ENCODE measurements at regions not wholly inside any gene's neighbourhood (a gene's known extent, or its start where the extent isn't known, plus 50 kb on each side); places are given as distances from the start of the nearest gene placed in this dataset.

DNA sequence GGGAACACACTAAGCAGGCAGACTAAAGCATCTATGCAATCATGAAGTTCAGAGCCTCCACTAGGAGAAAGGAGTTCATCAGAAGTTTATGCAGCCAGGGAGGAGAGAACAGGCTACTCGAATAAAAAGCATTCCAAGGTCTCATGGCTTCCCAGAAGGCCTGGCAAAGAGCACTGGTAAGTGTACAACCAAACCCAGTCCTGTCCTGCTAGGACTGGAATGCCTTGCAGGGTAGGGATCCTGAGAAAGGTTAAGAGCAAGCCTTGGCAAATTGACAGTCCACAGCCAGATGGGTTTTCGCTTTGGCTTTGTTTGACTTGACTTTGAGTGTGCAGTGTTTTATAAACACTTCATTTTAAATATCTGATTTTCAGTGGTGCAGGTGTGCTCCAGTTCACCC is 133.6 kb upstream of the ATP1B1 start:
- TF ChIP-seq, protein P1, sequence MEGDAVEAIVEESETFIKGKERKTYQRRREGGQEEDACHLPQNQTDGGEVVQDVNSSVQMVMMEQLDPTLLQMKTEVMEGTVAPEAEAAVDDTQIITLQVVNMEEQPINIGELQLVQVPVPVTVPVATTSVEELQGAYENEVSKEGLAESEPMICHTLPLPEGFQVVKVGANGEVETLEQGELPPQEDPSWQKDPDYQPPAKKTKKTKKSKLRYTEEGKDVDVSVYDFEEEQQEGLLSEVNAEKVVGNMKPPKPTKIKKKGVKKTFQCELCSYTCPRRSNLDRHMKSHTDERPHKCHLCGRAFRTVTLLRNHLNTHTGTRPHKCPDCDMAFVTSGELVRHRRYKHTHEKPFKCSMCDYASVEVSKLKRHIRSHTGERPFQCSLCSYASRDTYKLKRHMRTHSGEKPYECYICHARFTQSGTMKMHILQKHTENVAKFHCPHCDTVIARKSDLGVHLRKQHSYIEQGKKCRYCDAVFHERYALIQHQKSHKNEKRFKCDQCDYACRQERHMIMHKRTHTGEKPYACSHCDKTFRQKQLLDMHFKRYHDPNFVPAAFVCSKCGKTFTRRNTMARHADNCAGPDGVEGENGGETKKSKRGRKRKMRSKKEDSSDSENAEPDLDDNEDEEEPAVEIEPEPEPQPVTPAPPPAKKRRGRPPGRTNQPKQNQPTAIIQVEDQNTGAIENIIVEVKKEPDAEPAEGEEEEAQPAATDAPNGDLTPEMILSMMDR (IDR thresholded peaks at IDR 0.05; ENCODE audit: low read depth, low read length) = no peak
- peak in 1 of 2 donors; percentile 21 for DNase-seq (ENCODE audit: low read depth in 2 of 2)
- no peak overlapping the region for H3K4me3 ChIP-seq (replicated peaks in 1 of 2; ENCODE audit: low read depth in 2 of 2, low read length in 2 of 2)

DNA sequence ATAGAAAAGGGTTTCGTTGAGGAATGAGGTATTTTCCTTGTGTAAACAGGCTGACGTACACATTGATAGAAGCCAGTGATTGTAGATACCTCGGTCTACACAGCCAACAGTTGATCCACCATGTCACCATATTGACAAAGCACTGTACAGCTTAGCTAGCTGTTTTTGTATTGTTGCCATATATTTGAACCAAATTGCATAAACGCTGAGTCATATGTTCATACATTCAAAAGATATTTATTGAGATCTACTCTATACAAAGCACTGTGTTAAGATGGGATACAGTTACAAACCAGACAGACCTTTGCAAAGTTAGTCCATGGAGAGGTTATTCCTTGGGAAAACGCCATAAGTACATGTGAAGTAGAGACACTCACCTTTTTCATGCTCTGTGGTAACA is 132.4 kb upstream of the ATP1B1 start:
- peak in 1 of 2 donors; percentile 12 for DNase-seq (ENCODE audit: low read depth in 2 of 2)
- H3K4me3 ChIP-seq (replicated peaks in 1 of 2; ENCODE audit: low read depth in 2 of 2, low read length in 2 of 2) = no peak overlapping the region
- TF ChIP-seq, protein P1 (IDR thresholded peaks at IDR 0.05; ENCODE audit: low read depth, low read length) = no peak

DNA sequence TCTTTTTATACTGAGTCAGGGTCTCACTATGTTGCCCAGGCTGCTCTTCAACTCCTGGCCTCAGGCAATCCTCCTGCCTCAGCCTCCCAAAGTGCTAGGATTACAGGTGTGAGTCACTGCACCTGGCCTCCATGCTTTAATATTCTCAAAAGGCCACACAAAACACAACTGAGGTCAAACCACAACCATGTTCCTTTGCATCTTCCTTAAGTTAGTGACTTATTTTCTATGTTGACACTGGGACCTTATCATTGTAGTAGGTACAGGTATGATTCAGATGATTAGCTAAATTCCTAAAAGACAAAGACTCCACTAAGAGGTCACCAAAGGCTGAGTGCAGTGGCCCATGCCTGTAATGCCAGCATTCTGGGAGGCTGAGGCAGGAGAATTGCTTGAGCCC is 131.9 kb upstream of the ATP1B1 start:
- no peak for DNase-seq (ENCODE audit: low read depth in 2 of 2)

DNA sequence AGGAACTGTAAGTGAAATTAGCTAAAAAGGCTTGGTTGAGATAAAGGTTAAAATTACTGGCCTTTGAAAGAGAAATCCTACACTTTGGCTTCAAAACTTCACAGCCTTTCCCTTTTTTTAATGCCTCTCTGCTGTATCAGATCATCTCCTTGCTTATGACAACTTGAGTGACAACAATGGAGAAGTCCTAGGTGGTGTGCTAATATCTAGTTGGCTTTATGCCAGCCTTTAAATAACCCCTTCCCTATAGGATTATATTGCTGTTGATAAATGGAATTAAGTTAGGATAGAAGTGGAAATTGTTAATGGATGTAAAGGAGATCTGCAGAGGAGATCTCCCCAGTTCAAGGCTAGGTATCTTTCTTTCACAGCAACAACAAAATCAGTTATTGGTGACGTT is 130.2 kb upstream of the ATP1B1 start:
- TF ChIP-seq, protein P1 (IDR thresholded peaks at IDR 0.05; ENCODE audit: low read depth, low read length) = no peak
- no peak overlapping the region for H3K4me3 ChIP-seq (replicated peaks in 1 of 2; ENCODE audit: low read depth in 2 of 2, low read length in 2 of 2)
- DNase-seq (ENCODE audit: low read depth in 2 of 2) = no peak

More for the DNA sequence above, 131.9 kb upstream of the ATP1B1 start:
- H3K4me3 ChIP-seq (replicated peaks in 1 of 2; ENCODE audit: low read depth in 2 of 2, low read length in 2 of 2) = no peak overlapping the region
- TF ChIP-seq, protein P1 (IDR thresholded peaks at IDR 0.05; ENCODE audit: low read depth, low read length) = no peak

DNA sequence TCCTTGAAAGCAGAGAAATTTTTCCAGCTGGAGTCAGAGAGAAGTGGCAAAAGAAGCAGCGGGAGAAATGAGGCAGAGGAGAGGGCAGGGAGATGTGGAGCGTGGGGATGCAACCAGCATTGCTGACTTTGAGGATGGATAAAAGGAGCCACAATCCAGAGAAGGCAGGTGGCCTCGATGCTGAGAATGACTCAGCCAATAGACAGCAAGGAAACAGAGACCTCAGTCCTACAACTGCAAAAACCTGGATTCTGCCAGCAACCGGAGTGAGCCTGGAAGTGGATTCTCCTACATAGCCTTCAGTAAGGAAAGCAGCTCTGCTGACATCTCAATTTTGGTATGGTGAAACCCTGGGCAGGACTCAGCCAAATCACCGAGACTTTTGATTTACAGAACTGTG is 128.9 kb upstream of the ATP1B1 start:
- no peak overlapping the region for H3K4me3 ChIP-seq (replicated peaks in 1 of 2; ENCODE audit: low read depth in 2 of 2, low read length in 2 of 2)
- TF ChIP-seq, protein P1 (IDR thresholded peaks at IDR 0.05; ENCODE audit: low read depth, low read length) = no peak
- DNase-seq (ENCODE audit: low read depth in 2 of 2) = no peak

DNA sequence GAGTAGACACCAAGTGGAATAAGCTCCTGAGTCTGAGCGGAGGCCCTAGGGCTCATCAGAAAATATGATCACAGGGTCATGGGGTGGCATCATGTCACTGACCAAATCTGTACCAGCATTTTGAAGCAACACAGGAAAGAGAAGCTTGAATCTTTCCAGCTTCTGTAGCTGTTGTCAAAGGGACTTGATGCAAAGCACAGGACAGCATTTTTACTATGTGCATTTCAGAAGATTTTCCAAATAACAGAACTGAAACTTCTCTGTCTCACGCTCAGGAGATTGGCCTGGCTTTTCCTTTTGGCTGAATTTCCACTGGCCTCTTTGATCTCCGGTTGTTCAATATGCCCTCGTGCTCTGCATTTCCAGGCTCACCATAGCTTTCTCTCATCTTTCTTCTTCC is 127.2 kb upstream of the ATP1B1 start:
- TF ChIP-seq, protein P1 (IDR thresholded peaks at IDR 0.05; ENCODE audit: low read depth, low read length) = no peak
- no peak overlapping the region for H3K4me3 ChIP-seq (replicated peaks in 1 of 2; ENCODE audit: low read depth in 2 of 2, low read length in 2 of 2)
- no peak for DNase-seq (ENCODE audit: low read depth in 2 of 2)

DNA sequence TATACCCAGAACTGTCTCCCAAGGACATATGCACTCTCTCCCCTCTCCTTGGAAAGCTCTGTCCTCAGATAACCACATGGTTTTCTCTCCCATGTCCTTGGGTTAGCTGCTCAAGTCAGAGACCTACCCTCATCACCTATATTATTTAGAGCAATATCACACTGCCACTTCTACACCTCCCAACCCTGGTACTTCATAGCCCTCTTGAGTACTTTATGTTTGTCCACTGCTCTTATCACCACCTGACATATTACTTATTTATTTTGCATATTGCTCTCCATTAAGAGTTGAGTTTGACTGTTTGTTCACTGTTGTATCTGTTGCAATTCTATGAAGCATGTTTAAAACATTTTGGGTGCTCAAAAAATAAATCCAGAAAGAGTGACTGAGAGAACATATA is 126.3 kb upstream of the ATP1B1 start:
- H3K4me3 ChIP-seq (replicated peaks in 1 of 2; ENCODE audit: low read depth in 2 of 2, low read length in 2 of 2) = no peak overlapping the region
- TF ChIP-seq, protein P1 (IDR thresholded peaks at IDR 0.05; ENCODE audit: low read depth, low read length) = no peak

More for the DNA sequence above, 126.3 kb upstream of the ATP1B1 start:
- no peak for DNase-seq (ENCODE audit: low read depth in 2 of 2)

Measured in cardiac fibroblast (primary cell).